H9 (cell line): ENCODE measurements at regions not wholly inside any gene's neighbourhood (a gene's known extent, or its start where the extent isn't known, plus 50 kb on each side); places are given as distances from the start of the nearest gene placed in this dataset.

Experiments used
- DNase-seq: peaks from one replicate; pipeline ENCODE4 v3.0.0-alpha.2; 2017
- H2AFZ ChIP-seq: one replicate; pipeline ENCODE4 v1.6.1; 2013; ENCODE audit warnings: mild to moderate bottlenecking, low read length, control low read depth, moderate library complexity
- H2AK5ac ChIP-seq: 2 replicates; pipeline ENCODE4 v1.6.1; 2013; ENCODE audit warnings: low read length, control low read depth, mixed read lengths; ENCODE audit not compliant: insufficient read length
- H2BK120ac ChIP-seq: one replicate; pipeline ENCODE4 v1.6.1; 2013; ENCODE audit warnings: low read depth, mild to moderate bottlenecking, low read length, control low read depth, inconsistent platforms; ENCODE audit not compliant: poor library complexity, severe bottlenecking
- H2BK12ac ChIP-seq: 2 replicates; pipeline ENCODE4 v1.6.1; 2013; ENCODE audit warnings: low read length, control low read depth, mixed read lengths, low read depth; ENCODE audit not compliant: insufficient read length
- H2BK15ac ChIP-seq: 2 replicates; pipeline ENCODE4 v1.6.1; 2013; ENCODE audit warnings: low read depth, low read length, control low read depth
- H2BK20ac ChIP-seq: one replicate; pipeline ENCODE4 v1.6.1; 2013; ENCODE audit warnings: low read depth, mild to moderate bottlenecking, low read length, control low read depth, inconsistent platforms; ENCODE audit not compliant: poor library complexity, severe bottlenecking
- H2BK5ac ChIP-seq: 2 replicates; pipeline ENCODE4 v1.6.1; 2013; ENCODE audit warnings: low read length, control low read depth, mixed read lengths; ENCODE audit not compliant: insufficient read length
- H3K14ac ChIP-seq: 2 replicates; pipeline ENCODE4 v1.6.1; 2013; ENCODE audit warnings: low read length, control low read depth; ENCODE audit not compliant: insufficient read depth
- H3K18ac ChIP-seq: 2 replicates; pipeline ENCODE4 v1.6.1; 2013; ENCODE audit warnings: low read depth, mild to moderate bottlenecking, mixed read lengths, low read length, control low read depth; ENCODE audit not compliant: insufficient read length
- H3K23ac ChIP-seq: 2 replicates; pipeline ENCODE4 v1.6.1; 2013; ENCODE audit warnings: low read length, control low read depth, mixed read lengths, low read depth; ENCODE audit not compliant: insufficient read length
- H3K23me2 ChIP-seq: 2 replicates; pipeline ENCODE4 v1.6.1; 2013; ENCODE audit warnings: low read depth, mild to moderate bottlenecking, mixed read lengths, low read length, control low read depth; ENCODE audit not compliant: insufficient read length, poor library complexity, severe bottlenecking
- H3K27ac ChIP-seq: 2 replicates; pipeline ENCODE4 v1.5.1; 2013; ENCODE audit warnings: low read length, control low read depth, mixed read lengths, low read depth; ENCODE audit not compliant: insufficient read length
- H3K27me3 ChIP-seq: 2 replicates; pipeline ENCODE4 v1.6.1; 2013; ENCODE audit warnings: low read length, control low read depth, inconsistent platforms; ENCODE audit not compliant: insufficient read depth
- H3K4ac ChIP-seq: 2 replicates; pipeline ENCODE4 v1.6.1; 2013; ENCODE audit warnings: low read depth, mild to moderate bottlenecking, control low read depth, inconsistent platforms, low read length, moderate library complexity
- H3K4me1 ChIP-seq: 2 replicates; pipeline ENCODE4 v1.6.1; 2013; ENCODE audit warnings: low read length, control low read depth, inconsistent platforms; ENCODE audit not compliant: insufficient read depth
- H3K4me2 ChIP-seq: 2 replicates; pipeline ENCODE4 v1.6.1; 2013; ENCODE audit warnings: low read length, control low read depth, mixed read lengths; ENCODE audit not compliant: insufficient read length, insufficient read depth
- H3K56ac ChIP-seq: 2 replicates; pipeline ENCODE4 v1.6.1; 2013; ENCODE audit warnings: low read depth, mild to moderate bottlenecking, mixed read lengths, low read length, control low read depth; ENCODE audit not compliant: insufficient read length
- H3K79me1 ChIP-seq: 2 replicates; pipeline ENCODE4 v1.6.1; 2013; ENCODE audit warnings: low read depth, mild to moderate bottlenecking, moderate library complexity, low read length, control low read depth, inconsistent platforms; ENCODE audit not compliant: insufficient read depth, poor library complexity, severe bottlenecking
- H3K79me2 ChIP-seq: 2 replicates; pipeline ENCODE4 v1.6.1; 2013; ENCODE audit warnings: low read length, control low read depth, inconsistent platforms; ENCODE audit not compliant: insufficient read depth
- H3K9ac ChIP-seq: 2 replicates; pipeline ENCODE4 v1.6.1; 2013; ENCODE audit warnings: low read length, control low read depth, mixed read lengths; ENCODE audit not compliant: insufficient read length; ENCODE audit errors: extremely low read depth
- H3K9me3 ChIP-seq: one replicate; pipeline ENCODE4 v1.6.1; 2013; ENCODE audit warnings: low read depth, low read length, inconsistent platforms; ENCODE audit not compliant: control insufficient read depth
- H3T11ph ChIP-seq: one replicate; pipeline ENCODE4 v1.6.1; 2013; ENCODE audit warnings: mild to moderate bottlenecking, low read length, control low read depth, inconsistent platforms
- H4K20me1 ChIP-seq: one replicate; pipeline ENCODE4 v1.6.1; 2013; ENCODE audit not compliant: control insufficient read depth, insufficient read length, insufficient read depth
- H4K5ac ChIP-seq: 2 replicates; pipeline ENCODE4 v1.6.1; 2013; ENCODE audit warnings: low read depth, mild to moderate bottlenecking, mixed read lengths, low read length, control low read depth; ENCODE audit not compliant: insufficient read length
- H4K8ac ChIP-seq: replicated peaks from 2 replicates; pipeline ENCODE4 v1.6.1; 2013; ENCODE audit warnings: low read length, control low read depth, mixed read lengths, low read depth; ENCODE audit not compliant: insufficient read length
- H4K91ac ChIP-seq: 2 replicates; pipeline ENCODE4 v1.6.1; 2013; ENCODE audit warnings: low read depth, mild to moderate bottlenecking, moderate library complexity, mixed read lengths, low read length, control low read depth; ENCODE audit not compliant: insufficient read length
- H3K27ac Mint-ChIP-seq, 3 experiments: 2 replicates in 2 of 3; 3 replicates in 1 of 3; pipeline ENCODE4 v1.8.0; 2020 to 2021; ENCODE audit warnings: mixed read lengths in 3 of 3, mild to moderate bottlenecking in 1 of 3, moderate library complexity in 1 of 3
- H3K27me3 Mint-ChIP-seq: 2 replicates; pipeline ENCODE4 v1.8.0; 2021; ENCODE audit warnings: low read depth, mild to moderate bottlenecking, moderate library complexity, mixed read lengths
- H3K36me3 Mint-ChIP-seq, 3 experiments: 2 replicates in 2 of 3; 3 replicates in 1 of 3; pipeline ENCODE4 v1.8.0; 2020 to 2021; ENCODE audit warnings: low read depth in 3 of 3, mixed read lengths in 3 of 3; ENCODE audit not compliant: insufficient read depth in 1 of 3
- H3K4me1 Mint-ChIP-seq, 2 experiments: 2 replicates each; pipeline ENCODE4 v1.8.0; 2020; ENCODE audit warnings: mixed read lengths in 2 of 2
- H3K4me3 Mint-ChIP-seq, 2 experiments: 2 replicates in 1 of 2; 3 replicates in 1 of 2; pipeline ENCODE4 v1.8.0; 2020 to 2021; ENCODE audit warnings: mild to moderate bottlenecking in 2 of 2, mixed read lengths in 2 of 2, moderate library complexity in 1 of 2
- H3K9me3 Mint-ChIP-seq, 2 experiments: 2 replicates in 1 of 2; 3 replicates in 1 of 2; pipeline ENCODE4 v1.8.0; 2020; ENCODE audit warnings: mild to moderate bottlenecking in 2 of 2, mixed read lengths in 2 of 2, moderate library complexity in 1 of 2
- WGBS: extraction: QIAGEN DNeasy Blood & Tissue Kit; methylation state at CpG from one replicate; pipeline ENCODE4 v1.1.7; 2013; ENCODE audit warnings: missing lambda C conversion rate, low lambda C conversion rate, mixed read lengths; ENCODE audit not compliant: insufficient read length; ENCODE audit errors: extremely low coverage; 5-methylcytosine and 5-hydroxymethylcytosine counted together
- TF ChIP-seq, protein P1 (sequence below): fragments of 200-600 bp; sonication (generic); conservative IDR thresholded peaks from 3 replicates; pipeline ENCODE4 v1.8.0; 2021; ENCODE audit warnings: antibody characterized with exemption, mild to moderate bottlenecking

DNA sequence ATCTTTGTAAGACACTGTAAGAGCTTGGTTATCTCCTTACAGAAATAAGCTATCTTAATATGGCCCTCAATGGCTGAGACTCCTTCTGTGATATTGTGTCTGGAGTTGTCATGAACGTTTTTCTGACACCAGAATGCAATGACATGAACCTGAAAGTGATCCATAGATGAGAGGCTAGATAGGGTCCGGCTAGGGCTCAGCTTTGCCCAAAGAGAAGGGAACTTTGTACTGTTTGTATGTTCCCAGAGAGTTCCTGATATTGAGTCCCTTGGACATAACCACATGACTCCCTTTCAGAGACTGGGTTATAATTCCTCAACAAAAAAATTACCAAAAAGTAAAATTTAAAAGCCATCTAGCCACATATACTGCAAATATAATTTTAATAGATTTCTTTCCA lies 575.8 kb upstream of the CLINT1 start:
- no peak overlapping the region for H2AFZ ChIP-seq
- TF ChIP-seq, protein P1, sequence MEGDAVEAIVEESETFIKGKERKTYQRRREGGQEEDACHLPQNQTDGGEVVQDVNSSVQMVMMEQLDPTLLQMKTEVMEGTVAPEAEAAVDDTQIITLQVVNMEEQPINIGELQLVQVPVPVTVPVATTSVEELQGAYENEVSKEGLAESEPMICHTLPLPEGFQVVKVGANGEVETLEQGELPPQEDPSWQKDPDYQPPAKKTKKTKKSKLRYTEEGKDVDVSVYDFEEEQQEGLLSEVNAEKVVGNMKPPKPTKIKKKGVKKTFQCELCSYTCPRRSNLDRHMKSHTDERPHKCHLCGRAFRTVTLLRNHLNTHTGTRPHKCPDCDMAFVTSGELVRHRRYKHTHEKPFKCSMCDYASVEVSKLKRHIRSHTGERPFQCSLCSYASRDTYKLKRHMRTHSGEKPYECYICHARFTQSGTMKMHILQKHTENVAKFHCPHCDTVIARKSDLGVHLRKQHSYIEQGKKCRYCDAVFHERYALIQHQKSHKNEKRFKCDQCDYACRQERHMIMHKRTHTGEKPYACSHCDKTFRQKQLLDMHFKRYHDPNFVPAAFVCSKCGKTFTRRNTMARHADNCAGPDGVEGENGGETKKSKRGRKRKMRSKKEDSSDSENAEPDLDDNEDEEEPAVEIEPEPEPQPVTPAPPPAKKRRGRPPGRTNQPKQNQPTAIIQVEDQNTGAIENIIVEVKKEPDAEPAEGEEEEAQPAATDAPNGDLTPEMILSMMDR = no peak
- no CpG with 5 or more reads among the region's 2 CpGs for WGBS

More for the DNA sequence above, 575.8 kb upstream of the CLINT1 start:
- H3K4ac ChIP-seq = no peak overlapping the region
- no peaks in the 10 kb centered on the region for H3K27me3 ChIP-seq
- H3T11ph ChIP-seq = no peak overlapping the region
- H3K27me3 Mint-ChIP-seq = no peaks in the 10 kb centered on the region; the same call in 1 of the 2 replicates
- no peaks in the 10 kb centered on the region for H3K4me1 Mint-ChIP-seq
- no peak overlapping the region for H2BK120ac ChIP-seq
- H2AK5ac ChIP-seq = no peak overlapping the region
- H3K9me3 Mint-ChIP-seq = no peaks in the 10 kb centered on the region; a peak in 1 of 5 replicates
- H3K56ac ChIP-seq = no peak overlapping the region
- no peak overlapping the region for H2BK5ac ChIP-seq
- H3K79me2 ChIP-seq = no peaks in the 10 kb centered on the region
- no peak overlapping the region for H3K23ac ChIP-seq
- no peak overlapping the region for H4K91ac ChIP-seq
- H3K4me1 ChIP-seq = no peaks in the 10 kb centered on the region
- H4K8ac ChIP-seq = no peak overlapping the region
- H3K4me2 ChIP-seq = no peak overlapping the region
- no peak overlapping the region for H3K4me3 Mint-ChIP-seq
- H3K27ac Mint-ChIP-seq = no peak overlapping the region
- no peak overlapping the region for H3K27ac ChIP-seq
- H3K9me3 ChIP-seq = no peaks in the 10 kb centered on the region
- H2BK15ac ChIP-seq = no peak overlapping the region
- H3K14ac ChIP-seq = no peak overlapping the region
- H3K79me1 ChIP-seq = no peaks in the 10 kb centered on the region
- H4K5ac ChIP-seq = no peak overlapping the region
- H3K36me3 Mint-ChIP-seq = no peaks in the 10 kb centered on the region; a peak in 1 of 7 replicates
- no peak overlapping the region for H2BK12ac ChIP-seq
- no peak overlapping the region for H3K18ac ChIP-seq
- H3K9ac ChIP-seq = no peak overlapping the region
- H4K20me1 ChIP-seq = no peaks in the 10 kb centered on the region
- H2BK20ac ChIP-seq = no peak overlapping the region
- no peaks in the 10 kb centered on the region for H3K23me2 ChIP-seq
- DNase-seq = no peak
